Posterior cingulate gyrus (tissue), 11 donors: ENCODE measurements at regions not wholly inside any gene's neighbourhood (a gene's known extent, or its start where the extent isn't known, plus 50 kb on each side); places are given as distances from the start of the nearest gene placed in this dataset.

Source experiments
- DNase-seq, 10 donors: peaks; one replicate each; pipeline versions ENCODE4 v3.0.0 to v3.0.0-alpha.2; 2020 to 2021; ENCODE audit warnings: mixed read lengths in 3 of 10
- intact Hi-C: fragments of 100-400 bp; cut with DNase I; formaldehyde crosslinking; loops from one replicate; pipeline ENCODE4 v1.15.1; 2023

- intact Hi-C loops, result no loop called here
- no peak for DNase-seq
Measured at GRCh38 chr17:14838567-14838966, 426.6 kb downstream of the PMP22 start.

GRCh38 chr17:14833201-14833785, 431.8 kb downstream of the PMP22 start:
- intact Hi-C loops, result no loop called here
- no peak for DNase-seq

GRCh38 chr17:14831491-14831890, 433.6 kb downstream of the PMP22 start:
- no peak for DNase-seq
- intact Hi-C loops, result no loop called here

- intact Hi-C loops, result no loop called here
- no peak for DNase-seq
Measured at GRCh38 chr17:14827396-14827919, 437.7 kb downstream of the PMP22 start.

GRCh38 chr17:14826358-14826757, 438.8 kb downstream of the PMP22 start:
- intact Hi-C loops, result no loop called here
- no peak for DNase-seq

- DNase-seq, result no peak
- intact Hi-C loops, result no loop called here
Measured at GRCh38 chr17:14818469-14818868, 446.7 kb downstream of the PMP22 start.

GRCh38 chr17:14815079-14815478, 450.0 kb downstream of the PMP22 start:
- DNase-seq, result no peak
- intact Hi-C loops, result no loop called here

- intact Hi-C loops, result no loop called here
- no peak for DNase-seq
Measured at GRCh38 chr17:14813649-14814370, 451.3 kb downstream of the PMP22 start.

GRCh38 chr17:14808425-14808824, 456.7 kb downstream of the PMP22 start:
- no peak for DNase-seq
- intact Hi-C loops, result no loop called here

GRCh38 chr17:14805348-14805747, 459.8 kb downstream of the PMP22 start:
- no peak for DNase-seq
- intact Hi-C loops, result no loop called here

GRCh38 chr17:14803826-14804225, 461.3 kb downstream of the PMP22 start:
- intact Hi-C loops, result no loop called here

GRCh38 chr17:14797801-14798200, 467.3 kb downstream of the PMP22 start:
- intact Hi-C loops, result no loop called here
- DNase-seq, result no peak

More at GRCh38 chr17:14803826-14804225, 461.3 kb downstream of the PMP22 start:
- DNase-seq, result no peak

GRCh38 chr17:14797021-14797420, 468.1 kb downstream of the PMP22 start:
- no peak for DNase-seq
- intact Hi-C loops, result no loop called here

GRCh38 chr17:14794961-14795360, 470.2 kb downstream of the PMP22 start:
- no peak for DNase-seq
- intact Hi-C loops, result no loop called here

GRCh38 chr17:14793237-14793636, 471.9 kb downstream of the PMP22 start:
- no peak for DNase-seq
- intact Hi-C loops, result no loop called here

- intact Hi-C loops, result no loop called here
- no peak for DNase-seq
Measured at GRCh38 chr17:14792746-14793145, 472.4 kb downstream of the PMP22 start.

GRCh38 chr17:14791221-14791620, 473.9 kb downstream of the PMP22 start:
- intact Hi-C loops, result no loop called here
- no peak for DNase-seq

GRCh38 chr17:14790521-14790920, 474.6 kb downstream of the PMP22 start:
- intact Hi-C loops, result no loop called here
- no peak for DNase-seq

GRCh38 chr17:14784997-14785696, 480.0 kb downstream of the PMP22 start:
- no peak for DNase-seq
- intact Hi-C loops, result no loop called here

- no peak for DNase-seq
- intact Hi-C loops, result no loop called here
Measured at GRCh38 chr17:14781123-14781522, 480.2 kb downstream of the HS3ST3B1 start.

GRCh38 chr17:14780097-14780651, 479.3 kb downstream of the HS3ST3B1 start:
- intact Hi-C loops, result no loop called here
- no peak for DNase-seq
